Stimulated activated CD4-positive, alpha-beta T cell treated with anti-CD3 and anti-CD28 coated beads, Interleukin-4, amount 100 ng/mL, for 24 hours (primary cell): ENCODE measurements at regions not wholly inside any gene's neighbourhood (a gene's known extent, or its start where the extent isn't known, plus 50 kb on each side); places are given as distances from the start of the nearest gene placed in this dataset.
"Not testable (repeated sequence)": the region's sequence is repeated elsewhere in the genome, so short reads cannot be mapped to it uniquely, and the experiment has no call there.

Experiments
- DNase-seq: peaks from one replicate; pipeline ENCODE4 v3.0.0-alpha.2; 2020

GRCh38 chr2:224106794-224107193 lies 67.7 kb upstream of the SERPINE2 start:
- DNase-seq = no peak

DNA sequence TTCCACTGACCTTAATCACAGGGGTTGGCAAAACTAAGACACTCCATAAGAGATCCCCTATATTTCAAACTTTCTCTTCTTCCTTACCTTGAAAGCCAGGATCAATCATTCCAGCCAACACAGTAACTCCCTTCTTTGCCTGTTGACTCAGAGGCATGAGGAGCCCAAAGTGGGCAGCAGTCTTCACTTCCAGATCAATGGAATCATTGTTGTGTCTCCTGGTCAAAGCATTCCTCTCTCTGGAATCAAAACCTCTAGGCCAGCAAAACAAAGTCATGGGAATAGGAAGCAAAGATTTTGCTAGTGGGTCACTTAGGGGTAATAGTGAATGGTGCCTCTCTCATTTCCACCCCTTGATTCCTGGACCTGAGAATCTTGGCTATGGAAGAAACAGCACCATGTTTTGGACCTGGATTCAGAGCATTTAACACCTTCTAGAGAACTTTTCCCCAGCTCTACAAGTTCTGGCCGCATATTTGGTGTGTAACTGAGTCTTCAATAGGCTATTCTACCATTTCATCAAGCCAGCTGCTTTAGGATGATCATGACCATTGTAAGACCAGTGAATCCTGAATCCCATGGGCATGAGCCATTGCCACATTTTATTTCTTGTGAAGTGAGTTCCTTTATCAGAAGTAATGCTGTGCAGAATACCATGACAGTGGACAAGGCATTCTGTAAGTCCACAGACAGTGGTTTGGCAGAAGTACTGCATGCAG lies 65.7 kb upstream of the SERPINE2 start:
- DNase-seq = no peak

DNA sequence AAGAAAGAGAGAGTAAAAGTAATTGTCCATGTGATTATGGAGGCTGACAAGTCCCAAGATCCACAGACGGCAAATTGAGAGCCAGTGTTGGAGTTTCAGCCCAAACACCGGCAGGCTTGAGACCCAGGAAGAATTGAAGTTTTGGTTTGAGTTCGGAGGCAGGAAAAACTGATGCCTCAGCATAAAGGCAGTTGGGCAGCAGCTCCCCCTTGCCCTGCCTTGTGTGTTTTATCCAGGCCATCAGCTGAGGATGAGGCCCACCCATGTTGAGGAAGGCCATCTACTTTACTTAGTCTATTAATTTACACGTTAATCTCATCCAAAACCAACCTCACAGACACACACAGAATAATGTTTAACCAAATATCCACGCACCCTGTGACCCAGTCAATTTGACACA lies 64.6 kb upstream of the SERPINE2 start:
- no peak for DNase-seq

DNA sequence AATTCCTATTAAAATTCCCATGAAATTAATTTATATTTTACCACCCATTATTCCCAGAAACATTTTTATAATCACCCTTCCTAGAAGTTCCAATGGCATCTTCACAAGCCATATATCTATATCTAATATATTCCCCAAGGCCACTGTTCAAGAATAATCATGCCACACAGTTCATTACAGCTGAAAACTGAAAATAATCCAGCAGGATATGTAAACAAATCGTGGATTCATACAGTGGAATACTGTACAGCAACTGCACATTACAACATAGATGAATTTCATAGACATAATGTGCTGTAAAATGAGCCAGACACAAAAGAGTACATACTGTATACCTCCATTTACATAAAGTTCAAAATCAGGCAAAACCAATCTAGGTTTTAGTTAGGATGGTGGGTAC lies 63.9 kb upstream of the SERPINE2 start:
- no peak for DNase-seq

DNA sequence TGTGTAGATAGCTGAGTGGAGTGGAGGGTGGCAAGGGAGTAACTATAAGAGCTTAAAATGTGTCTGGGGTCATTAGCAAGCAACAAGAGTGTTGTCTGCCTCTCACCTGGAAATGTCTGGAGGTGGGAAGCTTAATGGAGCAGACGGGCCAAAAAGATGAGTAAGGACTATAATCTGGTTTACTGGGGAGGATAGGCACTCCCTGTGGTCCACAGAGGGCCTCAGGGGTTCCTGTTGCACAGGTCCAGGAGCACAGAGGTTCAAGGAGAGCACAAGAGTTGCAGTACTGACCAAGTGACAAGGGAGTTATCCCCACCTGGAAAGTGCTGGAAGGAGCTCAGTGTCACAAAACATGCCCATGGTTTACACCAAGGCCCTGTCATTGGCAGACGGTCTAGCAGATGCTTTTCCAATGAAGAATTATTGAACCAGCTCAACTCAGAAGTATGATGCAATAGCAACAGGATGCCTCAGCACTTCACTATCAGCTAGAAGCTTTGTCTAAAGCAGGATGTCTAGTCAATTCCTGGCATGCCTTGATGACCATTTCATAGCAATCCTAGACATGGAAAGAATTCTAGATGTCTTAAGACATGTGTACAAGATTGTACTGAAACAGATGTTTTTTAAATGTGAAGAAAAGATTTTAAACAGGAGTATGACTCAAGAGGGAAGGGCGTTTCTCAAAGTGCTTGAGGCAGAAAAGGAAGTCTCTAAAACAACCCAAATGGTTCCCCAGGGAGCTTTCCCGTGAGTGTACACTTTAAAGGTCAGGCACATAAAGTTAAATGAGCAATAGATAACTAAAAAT lies 62.9 kb upstream of the SERPINE2 start:
- no peak for DNase-seq

- DNase-seq = no peak
Measured at GRCh38 chr2:224099861-224100643, 61.0 kb upstream of the SERPINE2 start.

DNA sequence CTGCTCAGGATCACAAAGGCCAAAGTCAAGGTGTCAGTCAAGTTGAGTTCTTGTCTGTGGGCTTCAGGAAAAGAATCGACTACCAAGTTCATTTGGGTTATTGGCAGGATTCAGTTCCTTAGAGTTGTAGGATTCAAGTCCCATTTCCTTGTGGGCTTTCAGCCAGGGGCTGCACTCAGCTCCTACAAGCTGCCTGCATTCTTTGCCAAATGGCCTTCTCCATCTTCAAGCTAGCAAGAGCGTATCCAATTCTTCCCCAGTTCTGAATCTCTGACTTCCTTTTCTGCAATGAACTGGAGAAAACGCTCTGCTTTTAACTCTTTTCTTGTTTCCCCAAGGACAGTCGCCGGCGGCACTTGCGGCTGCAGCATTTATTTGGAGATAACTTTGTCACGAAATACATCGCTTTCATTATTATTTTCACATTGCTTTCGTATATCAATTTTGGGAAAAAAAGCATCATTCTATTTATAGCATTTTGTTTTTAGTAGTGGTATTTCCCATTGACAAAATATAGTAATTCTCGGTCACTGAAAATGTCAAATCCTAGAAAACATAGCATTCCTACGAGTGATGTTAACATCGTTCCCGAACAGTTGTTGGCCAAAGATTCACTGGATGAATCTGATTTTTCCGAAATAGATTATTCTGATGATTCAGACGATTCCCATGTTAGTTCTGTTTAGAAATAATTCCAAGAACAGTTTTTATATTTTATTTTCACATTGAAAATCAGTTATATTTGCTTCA lies 59.6 kb upstream of the SERPINE2 start:
- DNase-seq = no peak

- DNase-seq = no peak
Measured at GRCh38 chr2:224094413-224094812, 55.3 kb upstream of the SERPINE2 start.

DNA sequence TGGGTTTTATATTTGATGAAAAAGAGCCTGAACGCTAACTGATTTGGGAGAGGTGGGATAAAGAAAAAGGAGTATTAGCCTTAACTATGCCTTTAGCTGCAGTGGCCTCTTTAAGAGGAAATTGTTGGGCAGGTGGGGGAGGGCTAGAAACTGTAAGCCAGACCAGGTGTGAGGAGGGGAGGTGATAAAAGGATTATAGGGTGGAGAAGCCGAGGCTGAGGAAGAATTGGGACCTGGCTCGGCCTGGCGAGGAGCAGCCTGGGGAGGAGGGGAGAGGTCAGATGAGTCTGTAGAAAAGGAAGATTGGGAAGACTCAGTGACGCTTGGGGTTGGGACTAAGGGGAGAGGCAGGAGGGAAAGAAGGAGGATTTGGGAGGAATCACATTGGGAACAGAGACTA lies 52.6 kb upstream of the SERPINE2 start:
- not testable (repeated sequence) for DNase-seq

DNA sequence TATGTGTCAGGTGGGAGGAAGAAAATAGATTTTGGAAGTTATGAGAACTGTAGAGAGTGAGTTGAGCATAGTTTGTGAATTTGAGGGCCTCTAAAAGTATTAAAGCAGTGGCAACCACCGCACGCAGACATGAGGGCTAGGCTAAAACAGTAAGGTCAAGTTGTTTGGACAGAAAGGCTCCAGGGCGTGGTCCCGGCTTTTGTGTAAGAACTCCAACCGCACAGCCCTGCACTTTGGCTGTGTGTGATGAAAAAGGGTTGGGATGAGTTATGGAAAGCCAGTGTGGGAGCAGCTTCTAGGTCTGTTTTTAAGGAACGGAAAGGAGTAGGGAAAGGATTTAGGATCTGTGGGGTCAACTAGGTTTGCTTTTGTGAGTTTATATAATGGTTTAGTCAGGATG lies 50.5 kb upstream of the SERPINE2 start:
- DNase-seq = not testable (repeated sequence)
